ENCODE measurements at regions not wholly inside any gene's neighbourhood (a gene's known extent, or its start where the extent isn't known, plus 50 kb on each side); places are given as distances from the start of the nearest gene placed in this dataset.

DNA sequence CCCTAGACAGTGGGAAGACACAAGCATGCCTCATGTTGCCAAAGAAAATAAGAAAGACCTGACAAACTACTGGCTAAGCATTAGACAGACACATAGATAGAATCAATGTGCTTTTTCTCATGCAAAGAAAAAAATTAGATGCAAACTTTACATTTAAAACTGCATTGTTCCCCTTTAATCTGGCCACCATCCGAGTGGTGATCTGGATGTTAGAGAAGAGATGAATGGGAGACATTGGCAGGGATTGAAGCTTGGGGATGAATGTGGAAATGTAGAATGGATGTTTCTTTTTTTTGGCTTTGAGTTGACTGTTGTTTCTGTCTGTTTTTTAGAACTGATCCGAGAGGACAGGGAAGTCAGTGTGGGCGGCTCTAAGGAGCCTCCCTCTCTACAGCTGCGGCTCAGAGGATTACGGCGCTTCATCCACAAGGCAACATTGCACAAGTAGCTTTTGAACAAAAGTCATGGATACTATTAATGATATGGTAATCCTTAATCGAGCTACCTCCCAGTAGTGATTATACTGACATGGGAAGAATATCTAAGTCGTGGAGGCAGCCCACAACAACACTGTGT, 53.0 kb downstream of the HELT start:
- no peak for DNase-seq

DNA sequence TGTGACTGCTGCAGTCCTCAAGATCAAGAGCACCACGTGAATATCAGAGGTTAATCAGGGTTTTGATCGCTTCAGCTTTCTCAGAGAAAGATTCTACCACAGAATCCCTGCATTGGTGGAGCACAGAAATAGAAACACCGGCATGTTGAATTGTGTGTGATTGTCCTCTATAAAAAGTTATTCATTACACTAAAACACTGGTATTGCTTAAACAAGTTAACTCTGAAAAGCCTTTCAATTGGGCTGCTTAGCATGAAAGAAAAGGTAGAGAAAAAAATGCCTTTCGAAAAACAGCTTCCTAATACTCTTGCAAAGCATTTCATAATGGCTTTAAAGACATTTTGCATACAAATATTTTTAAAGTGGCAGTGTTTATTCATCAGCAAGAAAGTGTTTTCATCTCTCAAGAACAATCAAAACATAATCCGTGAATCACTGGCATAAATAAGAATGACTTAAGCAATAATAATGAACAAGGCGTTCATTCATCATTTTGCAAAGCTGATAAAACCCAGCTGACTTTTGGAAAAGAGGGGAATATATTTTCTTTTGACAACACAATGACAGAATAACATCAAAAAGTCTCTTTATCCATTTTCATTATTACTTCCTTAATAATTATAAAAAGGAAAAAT, 61.1 kb downstream of the HELT start:
- no peak for DNase-seq

DNA sequence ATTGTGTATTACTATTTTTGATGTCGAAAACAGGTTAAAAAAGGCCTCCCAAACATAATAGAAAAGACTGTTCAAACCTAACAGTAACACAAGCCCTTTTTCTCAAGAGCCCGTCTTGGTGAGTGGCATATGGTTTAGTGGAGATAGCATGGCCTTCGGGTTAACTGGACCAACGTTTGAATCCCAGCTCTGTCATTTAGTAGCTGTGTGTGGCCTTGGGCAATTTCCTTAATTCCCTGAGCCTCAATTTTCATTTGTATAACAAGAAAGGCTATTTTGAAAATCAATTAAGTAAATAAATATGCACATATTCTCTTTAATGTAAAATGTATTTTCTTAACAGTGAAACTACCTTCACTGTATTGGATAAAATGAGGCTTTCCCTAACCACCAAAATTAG, 62.3 kb downstream of the HELT start:
- no peak for DNase-seq

DNA sequence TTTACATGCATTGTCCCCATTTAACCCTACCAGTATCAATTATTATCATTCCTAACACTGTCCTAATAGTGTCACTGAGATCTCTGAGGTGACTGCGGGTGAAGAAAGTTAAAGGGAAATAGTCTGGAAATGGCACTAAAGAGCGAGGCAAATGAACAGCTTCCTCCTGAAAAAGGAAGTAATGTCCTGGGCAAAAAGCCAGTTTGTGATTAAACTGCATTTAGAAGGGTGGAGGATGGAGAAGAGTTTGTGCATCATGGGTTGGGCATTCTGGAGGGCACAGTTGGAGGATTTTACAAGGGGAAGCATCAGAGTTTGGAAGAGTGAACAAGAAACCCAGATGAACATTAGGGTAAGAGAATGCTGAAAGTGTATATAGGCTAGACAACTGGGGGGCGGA, 60.5 kb upstream of the SLC25A4 start:
- peak; percentile 48 for DNase-seq

DNA sequence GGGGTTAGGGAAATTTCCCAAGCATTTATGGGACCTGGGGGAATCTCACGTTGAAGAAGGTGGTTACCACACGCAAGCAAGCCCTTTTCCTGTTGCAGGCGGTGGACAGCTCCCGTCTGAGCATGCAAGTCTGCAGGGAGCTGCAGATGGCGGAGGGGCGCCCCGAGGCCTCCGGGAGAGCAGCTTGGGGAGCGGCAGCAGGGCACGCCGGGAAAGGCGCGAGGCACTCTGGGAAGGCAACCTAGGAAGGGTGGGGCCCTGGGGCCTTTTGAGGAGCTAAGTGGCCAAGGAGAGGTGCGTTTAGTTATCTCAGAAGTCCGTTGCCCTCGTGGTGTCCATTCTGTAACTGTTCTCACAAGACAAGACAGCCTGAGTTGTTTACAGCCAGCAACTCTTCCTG, 57.0 kb upstream of the SLC25A4 start:
- DNase-seq, result no peak

DNA sequence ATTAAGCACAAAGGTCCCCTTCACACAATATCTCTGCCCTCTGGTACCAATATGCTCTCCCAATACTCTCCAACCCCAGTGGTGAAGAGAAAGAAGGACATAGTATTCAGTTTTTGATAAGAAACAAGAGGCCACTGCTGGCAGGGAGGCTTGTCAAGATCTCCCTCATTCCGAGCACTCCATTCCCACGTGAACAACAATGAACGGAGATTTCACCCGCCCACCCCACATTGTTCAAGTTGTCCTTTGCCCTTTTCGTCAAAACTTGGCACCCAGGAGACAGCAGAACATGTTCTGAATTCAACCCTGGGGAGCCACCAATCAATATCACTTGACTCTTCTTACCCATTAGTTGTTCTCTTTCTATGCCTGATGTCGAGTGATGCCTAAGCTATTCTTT, 54.2 kb upstream of the SLC25A4 start:
- no peak for DNase-seq

DNA sequence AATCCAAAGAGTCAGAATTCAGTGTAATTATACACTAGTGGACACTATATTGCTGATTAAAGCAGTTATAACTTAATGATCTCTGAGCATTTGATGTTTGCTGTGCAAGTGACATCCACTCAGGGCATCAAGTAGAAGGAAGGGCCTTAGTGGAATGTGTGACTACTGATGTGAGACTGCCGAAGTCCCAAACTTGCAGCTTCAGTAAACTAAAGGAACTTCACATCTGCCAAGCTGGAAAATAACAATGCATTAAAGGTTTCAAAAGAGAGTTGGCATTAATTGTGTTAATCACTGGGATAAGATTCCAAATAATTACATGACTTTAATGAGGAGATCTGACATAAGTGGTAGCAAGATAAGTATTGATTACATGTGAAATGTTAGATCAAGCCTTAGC, 52.5 kb upstream of the SLC25A4 start:
- no peak for DNase-seq

DNA sequence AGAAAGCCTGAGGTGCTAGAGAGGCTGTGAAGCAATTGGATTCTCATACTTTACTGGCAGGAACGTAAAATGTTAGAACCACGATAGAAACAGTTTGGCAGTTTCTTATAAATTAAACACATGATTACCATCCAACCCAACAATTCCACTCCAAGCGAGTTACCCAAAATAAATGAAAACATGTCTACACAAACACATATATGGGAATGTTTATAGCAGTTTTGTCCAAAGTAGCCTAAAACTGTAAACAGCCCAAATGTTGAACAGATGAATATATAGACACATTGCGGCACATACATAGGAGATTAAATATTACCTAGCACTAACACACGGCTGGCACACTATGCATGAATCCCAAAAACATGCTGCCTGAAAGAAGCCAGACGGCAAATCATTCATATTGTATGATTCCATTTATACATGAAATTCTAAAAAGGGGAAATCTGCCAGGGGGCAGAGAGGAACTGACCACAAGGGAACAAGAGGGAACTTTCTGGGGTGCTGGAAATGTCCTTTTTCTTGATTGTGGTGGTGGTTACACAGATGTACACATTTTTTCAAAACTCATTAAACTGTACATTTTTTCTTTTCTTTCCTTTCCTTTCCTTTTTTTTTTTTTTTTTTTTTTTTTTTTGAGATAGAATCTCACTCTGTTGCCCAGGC, 50.4 kb upstream of the SLC25A4 start:
- DNase-seq, result no peak
